Nephron (organoid): ENCODE measurements at regions not wholly inside any gene's neighbourhood (a gene's known extent, or its start where the extent isn't known, plus 50 kb on each side); places are given as distances from the start of the nearest gene placed in this dataset.

ENCODE experiments used
- H3K27ac Mint-ChIP-seq, 3 experiments: 2 replicates each; pipeline ENCODE4 v1.8.0; 2020; ENCODE audit warnings: mixed read lengths in 3 of 3, mild to moderate bottlenecking in 2 of 3, moderate library complexity in 1 of 3
- H3K27me3 Mint-ChIP-seq: 2 replicates; pipeline ENCODE4 v1.8.0; 2021; ENCODE audit warnings: low read depth, mild to moderate bottlenecking, moderate library complexity, mixed read lengths
- H3K36me3 Mint-ChIP-seq: 2 replicates; pipeline ENCODE4 v1.8.0; 2020; ENCODE audit warnings: low read depth, mixed read lengths
- H3K4me1 Mint-ChIP-seq: 2 replicates; pipeline ENCODE4 v1.8.0; 2020; ENCODE audit warnings: mixed read lengths
- H3K4me3 Mint-ChIP-seq, 3 experiments: 2 replicates each; pipeline ENCODE4 v1.8.0; 2020; ENCODE audit warnings: mild to moderate bottlenecking in 3 of 3, mixed read lengths in 3 of 3, moderate library complexity in 2 of 3
- H3K9me3 Mint-ChIP-seq: 2 replicates; pipeline ENCODE4 v1.8.0; 2020; ENCODE audit warnings: mixed read lengths
- TF ChIP-seq, protein P1 (sequence below), 3 experiments: fragments of 200-600 bp; sonication (generic); IDR thresholded peaks; one replicate each; pipeline ENCODE4 v1.5.0; 2021; ENCODE audit warnings: antibody characterized with exemption in 3 of 3; ENCODE audit not compliant: unreplicated experiment in 3 of 3

DNA sequence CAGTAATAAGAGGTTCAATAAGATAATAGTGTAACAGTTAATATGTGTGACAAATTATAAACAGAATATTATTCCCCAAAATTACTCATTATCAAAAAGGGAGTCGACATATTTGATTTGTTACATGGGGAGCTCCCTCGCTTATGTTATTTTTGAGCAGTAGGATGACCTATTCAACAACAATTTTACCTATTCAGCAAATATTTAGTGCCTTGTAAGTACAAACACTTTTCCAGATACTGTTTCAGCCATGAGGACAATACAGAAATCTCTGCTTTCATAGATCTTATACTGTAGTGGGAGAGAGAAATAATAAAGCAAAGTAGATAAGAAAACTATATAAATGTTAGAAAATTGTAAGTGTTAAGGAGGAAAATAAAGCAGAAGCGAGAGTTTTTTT lies 1342.8 kb upstream of the WWC1 start:
- H3K27me3 Mint-ChIP-seq, result no peaks in the 10 kb centered on the region
- TF ChIP-seq, protein P1, sequence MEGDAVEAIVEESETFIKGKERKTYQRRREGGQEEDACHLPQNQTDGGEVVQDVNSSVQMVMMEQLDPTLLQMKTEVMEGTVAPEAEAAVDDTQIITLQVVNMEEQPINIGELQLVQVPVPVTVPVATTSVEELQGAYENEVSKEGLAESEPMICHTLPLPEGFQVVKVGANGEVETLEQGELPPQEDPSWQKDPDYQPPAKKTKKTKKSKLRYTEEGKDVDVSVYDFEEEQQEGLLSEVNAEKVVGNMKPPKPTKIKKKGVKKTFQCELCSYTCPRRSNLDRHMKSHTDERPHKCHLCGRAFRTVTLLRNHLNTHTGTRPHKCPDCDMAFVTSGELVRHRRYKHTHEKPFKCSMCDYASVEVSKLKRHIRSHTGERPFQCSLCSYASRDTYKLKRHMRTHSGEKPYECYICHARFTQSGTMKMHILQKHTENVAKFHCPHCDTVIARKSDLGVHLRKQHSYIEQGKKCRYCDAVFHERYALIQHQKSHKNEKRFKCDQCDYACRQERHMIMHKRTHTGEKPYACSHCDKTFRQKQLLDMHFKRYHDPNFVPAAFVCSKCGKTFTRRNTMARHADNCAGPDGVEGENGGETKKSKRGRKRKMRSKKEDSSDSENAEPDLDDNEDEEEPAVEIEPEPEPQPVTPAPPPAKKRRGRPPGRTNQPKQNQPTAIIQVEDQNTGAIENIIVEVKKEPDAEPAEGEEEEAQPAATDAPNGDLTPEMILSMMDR (IDR thresholded peaks at IDR 0.05; ENCODE audit: unreplicated experiment in 3 of 3), result no peak
- H3K36me3 Mint-ChIP-seq, result no peaks in the 10 kb centered on the region
- H3K4me1 Mint-ChIP-seq, result no peaks in the 10 kb centered on the region
- no peaks in the 10 kb centered on the region for H3K9me3 Mint-ChIP-seq
- H3K27ac Mint-ChIP-seq, result peak overlapping the region in 2 of 3 experiments; percentile 37 to 58
- no peak overlapping the region for H3K4me3 Mint-ChIP-seq

DNA sequence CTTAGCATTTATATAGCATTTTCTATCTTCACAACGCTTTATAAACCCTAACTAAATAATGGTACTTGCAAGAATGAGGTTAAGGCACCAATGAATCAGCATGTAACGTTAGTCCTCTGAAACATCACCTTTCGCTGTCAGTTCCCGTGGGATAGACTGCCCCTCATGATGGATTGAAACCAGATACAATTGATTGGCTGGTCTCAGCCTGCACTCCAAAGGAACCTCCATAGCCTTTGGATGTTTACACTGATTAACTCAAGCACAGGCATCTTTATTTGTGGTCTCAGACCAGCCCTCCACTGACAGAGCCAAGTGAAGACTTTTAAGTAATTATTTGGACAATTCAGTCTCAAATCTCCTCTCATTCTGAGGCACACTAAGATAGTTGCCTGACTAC lies 1339.4 kb upstream of the WWC1 start:
- no peaks in the 10 kb centered on the region for H3K9me3 Mint-ChIP-seq
- no peaks in the 10 kb centered on the region for H3K27me3 Mint-ChIP-seq
- TF ChIP-seq, protein P1 (IDR thresholded peaks at IDR 0.05; ENCODE audit: unreplicated experiment in 3 of 3), result no peak
- H3K27ac Mint-ChIP-seq, result no peak overlapping the region
- H3K4me3 Mint-ChIP-seq, result no peak overlapping the region
- no peaks in the 10 kb centered on the region for H3K4me1 Mint-ChIP-seq
- no peaks in the 10 kb centered on the region for H3K36me3 Mint-ChIP-seq

DNA sequence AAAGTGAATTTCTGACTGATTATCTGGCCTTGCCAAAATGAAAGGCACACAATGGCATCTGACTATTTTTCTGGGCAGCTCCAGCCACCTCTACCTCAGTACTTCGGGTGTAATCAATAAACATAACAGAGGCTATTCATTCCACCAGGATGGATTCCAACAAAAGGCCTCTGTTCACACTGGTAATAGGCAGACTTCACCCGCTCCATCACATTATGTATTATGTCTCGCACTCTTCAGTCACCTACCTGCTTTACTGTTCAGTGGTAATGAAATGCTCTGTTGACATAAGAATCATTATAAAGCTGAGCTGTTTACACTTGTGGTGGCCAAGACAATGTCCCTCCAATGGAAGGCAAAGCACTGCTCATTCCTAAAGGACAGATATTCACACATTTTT lies 1333.7 kb upstream of the WWC1 start:
- Mint-ChIP-seq H3K27me3 (peaks cover 4% of the 10 kb centered on the region), H3K4me3 (no peak overlapping the region), H3K36me3 (no peaks in the 10 kb centered on the region), H3K27ac (no peak overlapping the region), H3K4me1 (peaks cover 9% of the 10 kb centered on the region), H3K9me3 (no peaks in the 10 kb centered on the region)
- TF ChIP-seq, protein P1 (IDR thresholded peaks at IDR 0.05; ENCODE audit: unreplicated experiment in 3 of 3), result no peak

DNA sequence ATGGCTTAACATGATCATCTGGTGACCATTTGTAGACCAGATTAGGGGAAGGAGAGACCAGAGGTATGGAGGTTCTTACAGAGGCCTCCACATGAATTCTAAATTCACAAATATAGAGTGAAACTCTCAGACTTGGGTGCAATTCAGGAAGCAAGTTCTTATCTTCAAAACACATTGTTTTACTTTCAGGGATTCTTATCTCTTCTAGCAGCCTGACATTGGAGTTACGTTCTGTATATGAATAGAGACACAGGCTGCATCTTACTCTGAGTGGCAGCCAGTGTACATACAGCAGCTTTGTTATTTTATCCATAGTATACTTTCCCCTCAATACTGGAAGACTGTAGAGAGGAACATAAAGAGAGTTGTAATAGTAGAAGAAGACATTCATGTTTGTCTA lies 1331.7 kb upstream of the WWC1 start:
- H3K4me1 Mint-ChIP-seq, result peaks cover 9% of the 10 kb centered on the region
- H3K4me3 Mint-ChIP-seq, result no peak overlapping the region
- H3K27me3 Mint-ChIP-seq, result peaks cover 4% of the 10 kb centered on the region
- no peak overlapping the region for H3K27ac Mint-ChIP-seq
- H3K9me3 Mint-ChIP-seq, result no peaks in the 10 kb centered on the region
- H3K36me3 Mint-ChIP-seq, result no peaks in the 10 kb centered on the region
- TF ChIP-seq, protein P1 (IDR thresholded peaks at IDR 0.05; ENCODE audit: unreplicated experiment in 3 of 3), result no peak

DNA sequence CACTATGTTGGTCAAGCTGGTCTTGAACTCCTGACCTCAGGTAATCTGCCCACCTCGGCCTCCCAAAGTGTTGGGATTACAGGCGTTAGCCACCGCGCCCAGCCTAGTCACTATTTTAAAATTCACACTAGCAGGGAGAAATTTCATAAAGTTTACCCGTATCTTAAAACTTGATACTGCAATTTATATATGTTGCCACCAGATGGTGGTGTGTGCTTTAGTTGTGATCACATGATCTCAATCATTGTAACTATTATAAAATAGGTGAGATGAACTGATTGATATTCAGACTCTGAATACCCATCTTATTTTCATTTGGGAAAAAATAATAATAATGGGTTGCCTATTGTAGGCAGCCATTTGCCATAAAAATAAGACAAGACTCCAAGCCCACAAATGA lies 1330.4 kb upstream of the WWC1 start:
- Mint-ChIP-seq H3K27me3 (peaks cover 4% of the 10 kb centered on the region), H3K4me3 (no peak overlapping the region), H3K36me3 (no peaks in the 10 kb centered on the region), H3K4me1 (peaks cover 9% of the 10 kb centered on the region), H3K9me3 (peaks cover 3% of the 10 kb centered on the region), H3K27ac (no peak overlapping the region)
- TF ChIP-seq, protein P1 (IDR thresholded peaks at IDR 0.05; ENCODE audit: unreplicated experiment in 3 of 3), result peak in 1 of 3 experiments; percentile 25

DNA sequence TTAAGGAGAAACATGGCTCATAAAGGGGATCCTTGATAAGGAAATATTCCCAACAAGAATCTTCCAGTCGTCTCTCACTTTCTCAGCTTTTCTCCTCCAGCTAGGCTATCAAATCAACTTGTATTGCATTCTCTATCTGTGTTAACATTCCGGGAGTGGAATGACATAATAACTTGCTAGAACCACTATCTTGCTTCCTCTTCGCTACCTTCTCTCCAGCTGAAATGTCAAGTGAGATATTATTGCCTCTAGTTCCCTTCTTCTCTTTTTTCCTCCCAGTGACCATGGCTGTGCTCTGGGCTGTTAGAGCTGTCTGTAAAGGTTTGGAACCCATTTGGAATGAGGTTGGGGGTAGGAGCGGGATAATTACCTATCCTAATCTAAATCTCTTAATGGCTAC lies 1329.5 kb upstream of the WWC1 start:
- Mint-ChIP-seq H3K27me3 (peaks cover 4% of the 10 kb centered on the region), H3K9me3 (peaks cover 6% of the 10 kb centered on the region), H3K4me3 (no peak overlapping the region), H3K4me1 (peaks cover 9% of the 10 kb centered on the region), H3K27ac (peak overlapping the region in 1 of 3 experiments; percentile 37), H3K36me3 (no peaks in the 10 kb centered on the region)
- TF ChIP-seq, protein P1 (IDR thresholded peaks at IDR 0.05; ENCODE audit: unreplicated experiment in 3 of 3), result no peak
